TTC549 (cell line): ENCODE measurements at regions not wholly inside any gene's neighbourhood (a gene's known extent, or its start where the extent isn't known, plus 50 kb on each side); places are given as distances from the start of the nearest gene placed in this dataset.
"Not testable (repeated sequence)": the region's sequence is repeated elsewhere in the genome, so short reads cannot be mapped to it uniquely, and the experiment has no call there.

Experiments used
- FAIRE-seq: peaks from 2 replicates; lab custom pipeline; 2012; peaks lifted over from hg19 to GRCh38; lab: Jason Lieb, UNC

DNA sequence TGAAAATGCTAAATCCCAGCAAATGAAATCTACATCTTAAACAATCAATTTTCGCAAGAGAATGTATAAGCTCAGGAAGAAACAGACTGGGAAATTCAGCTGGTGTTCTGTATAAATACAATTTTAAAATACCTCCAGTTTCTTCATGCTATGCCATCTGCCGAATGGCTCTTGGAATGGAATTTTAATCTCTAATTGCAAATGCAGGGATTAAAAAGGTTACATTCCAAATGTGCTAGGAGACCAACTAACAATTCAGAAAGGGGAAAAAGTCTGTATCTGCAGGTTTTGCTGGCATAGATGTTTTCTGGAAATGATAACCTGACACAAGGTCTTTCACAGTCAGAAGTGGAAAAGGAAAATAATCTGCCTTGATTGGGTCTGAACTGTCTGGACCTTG is 379.7 kb downstream of the MAT2B start:
- no peak for FAIRE-seq

DNA sequence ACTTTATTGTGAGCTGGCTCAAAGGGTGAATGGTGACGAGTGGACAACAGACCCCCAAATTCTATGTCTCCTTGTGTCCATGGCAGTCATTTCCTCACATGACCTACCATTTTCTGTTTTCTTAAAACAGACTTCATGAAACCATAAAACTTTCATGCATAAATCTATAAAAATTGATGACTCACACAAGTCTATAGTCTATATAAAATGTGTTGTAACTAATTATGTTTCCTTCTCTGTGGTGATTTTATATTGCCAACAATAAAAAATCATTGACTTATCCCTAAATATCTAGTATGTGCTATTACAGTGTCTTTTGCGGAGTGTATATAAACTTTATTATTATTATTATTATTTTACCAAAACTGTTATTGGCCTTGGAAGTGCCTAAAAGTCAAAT is 382.4 kb downstream of the MAT2B start:
- FAIRE-seq: no peak

DNA sequence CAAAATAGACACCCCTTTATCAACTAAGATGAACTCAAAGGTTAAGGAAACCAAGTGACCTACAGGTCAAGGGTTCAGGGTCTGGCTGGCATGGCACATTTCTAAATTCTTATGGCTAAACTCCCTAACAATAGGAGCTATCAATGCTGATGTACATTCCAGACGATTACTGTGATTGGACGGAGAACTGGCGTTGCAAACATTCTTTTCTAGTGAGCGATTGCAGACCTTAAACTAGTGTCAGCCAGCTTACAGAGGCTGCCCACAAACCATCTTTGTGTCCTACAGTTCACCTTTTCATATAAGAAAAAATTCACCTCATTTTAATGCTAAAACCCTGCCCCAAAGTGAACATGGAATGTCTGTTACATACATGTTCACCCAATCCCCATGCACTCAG is 382.9 kb downstream of the MAT2B start:
- no peak for FAIRE-seq

DNA sequence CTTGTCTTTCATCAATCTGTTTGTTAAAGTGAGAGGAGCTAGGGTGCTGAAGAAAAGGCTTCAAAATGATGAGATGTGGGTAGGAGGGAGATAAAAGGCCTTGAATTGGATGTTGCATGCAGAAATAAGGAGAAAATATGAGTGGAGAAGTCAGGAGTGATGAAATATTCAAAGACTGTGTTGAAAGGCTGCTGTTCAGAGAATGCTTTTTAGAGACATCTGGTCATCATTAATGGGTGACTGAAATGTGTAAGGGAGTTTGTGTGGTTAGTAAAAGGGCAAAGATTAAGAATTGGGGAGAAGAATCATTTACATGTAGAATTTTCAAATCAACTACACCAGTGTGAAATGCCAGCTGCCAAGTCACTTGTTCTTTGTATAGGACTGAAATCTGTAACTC is 383.9 kb downstream of the MAT2B start:
- FAIRE-seq: no peak

DNA sequence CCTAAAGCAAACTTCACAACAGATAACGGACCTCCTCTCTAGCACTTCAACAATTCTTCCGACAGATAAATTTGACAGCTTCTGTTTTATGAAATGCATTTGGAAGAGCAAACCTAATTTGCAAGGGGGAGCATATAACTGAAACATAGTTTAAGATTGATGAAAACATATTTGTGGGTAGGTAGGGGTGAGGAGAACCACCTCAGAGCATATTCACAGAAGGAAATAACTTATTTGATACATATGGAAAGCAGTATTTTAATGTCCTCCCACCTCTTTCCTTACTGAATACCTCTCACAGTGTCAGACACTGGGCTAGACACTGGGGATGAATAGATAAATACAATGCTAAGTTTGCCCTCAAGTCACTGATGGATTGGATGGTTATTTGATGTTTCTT is 384.8 kb downstream of the MAT2B start:
- no peak for FAIRE-seq

DNA sequence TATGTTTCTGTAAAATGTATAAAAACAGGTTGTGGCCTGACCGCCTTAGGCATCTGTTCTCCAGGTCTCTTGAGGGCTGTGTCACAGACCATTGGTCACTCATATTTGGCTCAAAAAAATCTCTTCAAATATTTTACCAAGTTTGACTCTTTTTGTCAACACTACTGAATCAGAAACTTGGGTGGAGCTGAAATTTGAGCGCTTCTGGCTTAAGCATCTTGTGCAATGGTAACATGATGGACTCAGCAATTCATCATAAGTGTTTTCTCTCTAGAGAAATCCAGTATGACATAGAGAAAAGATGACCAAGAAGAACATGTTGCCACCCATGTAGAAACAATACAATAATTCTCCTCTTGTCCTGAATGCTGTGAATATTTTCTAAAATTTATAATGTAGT is 387.9 kb downstream of the MAT2B start:
- no peak for FAIRE-seq

DNA sequence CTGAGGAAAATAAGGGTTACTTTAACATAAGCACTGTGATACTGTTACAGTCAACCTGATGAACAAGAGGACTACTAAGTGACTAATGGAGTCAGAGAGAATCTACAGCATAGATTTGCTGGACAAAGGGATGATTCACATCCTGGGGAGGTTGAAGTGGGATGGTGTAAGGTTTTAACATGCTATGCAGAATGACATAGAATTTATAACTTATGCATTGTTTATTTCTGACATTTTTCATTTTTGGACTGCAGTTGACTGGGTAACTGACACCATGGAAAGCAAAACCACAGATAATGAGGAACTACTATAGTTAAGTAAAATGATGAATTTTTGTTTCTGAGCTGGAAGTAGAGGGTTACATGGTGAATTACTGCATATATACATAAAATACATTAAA is 389.2 kb downstream of the MAT2B start:
- no peak for FAIRE-seq

DNA sequence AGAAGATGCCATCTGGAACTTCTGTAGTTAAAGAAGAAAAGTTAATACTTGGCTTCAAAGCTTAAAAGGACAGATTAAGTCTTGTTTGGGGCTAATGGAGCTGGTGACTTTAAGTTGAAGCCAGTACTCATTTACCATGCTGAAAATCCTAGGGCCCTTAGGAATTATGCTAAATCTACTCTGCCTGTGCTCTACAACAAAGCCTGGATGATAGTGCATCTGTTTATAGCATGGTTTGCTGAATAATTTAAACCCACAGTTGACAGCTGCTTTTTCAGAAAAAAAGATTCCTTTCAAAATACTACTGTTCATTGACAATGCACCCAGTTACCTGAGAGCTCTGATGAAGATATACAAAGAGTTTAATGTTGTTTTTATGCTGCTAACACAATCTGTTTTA is 393.5 kb downstream of the MAT2B start:
- FAIRE-seq: no peak

DNA sequence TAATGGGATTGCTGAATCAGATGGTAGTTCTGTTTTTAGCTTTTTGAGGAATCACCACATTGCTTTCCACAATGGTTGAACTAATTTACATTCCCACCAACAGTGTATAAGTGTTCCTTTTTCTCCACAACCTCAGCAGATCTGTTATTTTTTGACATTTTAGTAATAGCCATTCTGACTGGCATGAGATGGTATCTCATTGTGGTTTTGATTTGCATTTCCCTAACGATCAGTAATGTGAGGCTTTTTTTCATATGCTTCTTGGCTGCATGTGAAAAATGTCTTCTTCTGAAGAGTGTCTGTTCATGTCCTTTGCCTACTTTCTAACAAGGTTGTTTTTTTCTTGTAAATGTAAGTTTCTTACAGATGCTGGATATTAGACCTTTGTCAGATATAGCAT is 402.4 kb downstream of the MAT2B start:
- not testable (repeated sequence) for FAIRE-seq

DNA sequence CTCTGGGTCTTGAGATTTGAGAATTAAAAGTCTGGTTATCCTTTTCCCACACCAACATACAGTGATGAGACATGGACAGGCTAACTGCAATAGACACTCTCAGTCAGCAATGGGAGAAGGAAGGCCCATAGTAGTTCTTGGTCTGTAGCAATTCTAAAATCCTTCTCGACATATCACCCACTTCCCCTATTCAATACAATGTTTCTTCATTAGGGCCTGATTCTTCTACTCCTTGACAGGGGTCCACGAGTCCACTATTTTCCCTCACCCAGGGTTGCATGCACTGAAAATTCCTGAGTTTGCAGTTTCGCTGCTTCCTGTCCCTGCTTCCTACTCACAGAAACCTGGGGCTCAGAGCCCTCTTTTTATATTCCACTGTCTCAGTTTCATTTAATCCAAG is 402.8 kb downstream of the MAT2B start:
- no peak for FAIRE-seq

DNA sequence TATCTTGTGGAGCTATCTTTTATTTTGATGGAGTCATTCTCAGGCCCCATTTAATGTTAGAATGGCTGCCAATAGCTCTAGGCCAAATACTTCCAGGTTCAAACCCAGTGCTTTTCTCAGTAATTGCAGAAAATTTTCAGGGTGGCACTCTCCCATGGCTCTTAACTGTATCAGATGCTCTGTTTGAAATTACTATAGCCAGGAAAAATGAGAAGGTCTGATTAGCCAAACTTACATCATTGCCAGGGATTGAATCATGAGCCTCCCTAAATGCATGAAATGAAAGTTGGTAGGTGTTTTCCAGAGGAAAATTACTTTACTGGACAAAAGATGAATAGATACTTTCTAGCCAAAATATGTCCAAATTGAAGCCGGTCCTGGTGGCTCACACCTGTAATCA is 404.8 kb downstream of the MAT2B start:
- no peak for FAIRE-seq

DNA sequence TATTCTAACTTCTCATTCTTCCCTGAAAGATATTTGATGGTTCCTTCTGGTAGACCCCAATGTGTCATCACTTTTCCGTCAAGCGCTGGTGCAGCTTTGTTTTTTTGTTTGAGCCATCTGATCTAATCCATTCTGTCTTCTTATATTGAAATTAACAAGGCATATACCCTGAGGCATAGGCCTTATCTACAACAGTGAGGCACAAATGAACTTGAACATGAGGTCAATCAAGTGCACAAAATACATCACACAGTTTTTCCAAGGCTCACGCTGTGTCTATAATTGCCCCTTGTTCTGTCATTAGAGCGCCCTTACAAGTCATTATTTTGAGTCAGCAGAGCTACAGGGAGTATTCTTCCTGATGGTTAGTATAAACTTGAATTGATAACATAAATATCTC is 406.6 kb downstream of the MAT2B start:
- FAIRE-seq: no peak

DNA sequence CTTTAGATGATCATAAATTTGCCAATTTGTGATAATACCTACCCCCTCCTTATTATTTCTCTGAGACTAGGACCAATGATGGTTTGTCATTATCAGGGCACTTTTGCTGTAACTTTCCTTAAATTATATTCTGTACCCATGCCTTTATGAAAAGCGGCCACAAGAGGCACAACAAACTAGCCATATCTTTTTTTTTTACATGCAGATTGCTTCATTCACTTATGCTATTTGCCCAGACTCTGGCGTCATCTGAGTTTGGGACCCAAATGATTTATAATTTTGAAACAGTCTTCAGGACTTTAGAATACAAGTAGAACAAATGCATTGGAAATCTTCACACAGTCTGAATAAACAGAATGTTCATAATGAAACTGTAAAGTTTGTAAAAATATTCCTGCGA is 408.1 kb downstream of the MAT2B start:
- FAIRE-seq: no peak

DNA sequence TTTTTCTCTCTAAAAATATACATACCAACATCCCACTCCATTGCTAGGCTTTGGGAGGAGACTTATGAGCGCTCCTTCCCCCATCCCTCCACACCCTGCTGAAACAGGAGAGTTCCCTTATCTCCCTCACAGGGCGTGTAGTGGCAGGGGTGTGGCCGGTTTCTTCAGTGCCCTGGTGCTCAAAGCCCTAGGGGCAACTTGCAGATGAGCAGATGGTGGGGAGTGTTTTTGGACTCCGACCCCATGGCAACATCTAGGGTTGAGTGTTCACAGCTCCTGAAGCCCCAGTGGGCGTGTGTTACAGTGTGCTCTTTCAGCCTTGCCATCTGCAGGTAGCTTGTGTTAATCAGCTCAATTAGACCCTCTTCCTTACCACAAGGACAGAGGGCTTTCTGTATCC is 409.5 kb downstream of the MAT2B start:
- FAIRE-seq: no peak

DNA sequence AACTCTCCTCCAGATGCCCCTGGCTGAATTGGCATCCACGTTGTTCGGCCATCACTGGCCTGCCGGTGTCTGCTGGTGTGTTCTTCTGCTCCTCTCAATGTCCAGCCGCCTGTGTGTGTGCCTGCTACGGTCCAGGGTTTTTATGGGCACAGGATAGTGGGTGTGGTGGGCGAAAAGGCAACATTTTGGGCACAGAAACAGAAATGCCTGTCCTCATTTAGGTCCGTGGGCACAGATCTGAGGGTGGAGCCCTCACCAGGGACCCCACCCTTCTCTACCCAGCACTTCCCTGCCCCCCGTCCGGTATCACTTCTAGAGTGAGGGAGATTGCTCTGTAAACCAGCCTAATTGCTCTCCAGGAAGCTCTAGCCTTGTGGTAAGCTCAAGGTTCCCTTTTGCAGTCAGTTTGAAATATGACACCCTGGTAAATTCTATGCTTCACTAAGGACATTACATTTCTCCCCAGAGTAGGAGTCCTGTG is 410.1 kb downstream of the MAT2B start:
- no peak for FAIRE-seq

DNA sequence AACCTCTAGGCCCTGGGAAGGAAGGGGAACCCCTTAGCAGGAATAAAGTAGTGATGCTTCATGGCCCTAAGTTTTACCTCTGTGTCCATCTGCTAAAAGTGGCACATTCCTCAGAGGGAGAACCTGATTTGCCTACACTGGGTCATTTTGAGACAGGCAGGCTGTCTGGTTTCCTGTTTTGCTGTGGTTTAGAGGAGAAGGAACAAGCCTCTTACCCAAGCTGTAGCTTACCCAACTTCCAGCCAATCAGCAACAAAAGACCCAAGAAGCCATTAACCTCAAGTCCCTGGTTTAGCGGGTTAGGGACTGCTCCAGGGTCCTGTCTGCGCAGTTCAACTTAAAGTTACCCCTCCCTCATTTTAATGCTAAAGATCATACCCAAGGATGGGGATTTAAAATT is 411.0 kb downstream of the MAT2B start:
- FAIRE-seq: no peak

DNA sequence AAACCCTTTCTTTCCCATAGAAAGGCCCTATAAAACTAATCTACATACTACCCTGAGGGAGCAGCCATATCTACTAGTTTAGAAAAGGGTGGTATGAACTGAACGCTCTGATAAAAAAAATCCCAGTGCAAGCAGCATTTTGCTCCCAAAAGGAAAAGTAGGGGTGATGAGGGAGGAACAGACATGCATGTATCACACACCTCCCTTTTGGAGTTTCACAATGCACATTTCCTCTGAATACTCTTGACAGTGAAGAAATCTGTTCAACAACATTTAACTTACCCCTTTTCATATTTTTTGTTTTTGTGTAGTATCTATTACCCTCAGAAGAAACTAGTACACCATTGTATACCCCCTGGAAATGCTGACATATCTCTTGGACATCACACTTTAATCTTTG is 411.4 kb downstream of the MAT2B start:
- no peak for FAIRE-seq

DNA sequence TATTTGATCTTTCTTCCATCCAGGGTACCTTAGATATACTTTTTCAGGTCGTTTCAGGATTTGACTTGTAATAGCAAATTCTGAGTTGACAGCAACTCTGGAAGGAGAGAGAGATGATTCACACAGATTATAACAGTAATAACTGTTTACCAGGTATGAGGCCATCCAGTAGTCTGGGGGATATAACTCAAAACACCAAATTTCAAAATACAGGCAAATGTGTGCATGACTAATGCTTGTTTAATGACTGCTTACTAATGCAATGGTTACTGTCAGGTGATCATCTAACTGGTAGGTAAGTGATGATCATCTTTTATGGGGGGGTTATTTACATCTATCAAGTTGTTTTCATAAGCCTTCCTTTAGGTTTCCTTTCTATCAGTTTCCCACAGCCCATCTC is 412.3 kb downstream of the MAT2B start:
- FAIRE-seq: no peak

DNA sequence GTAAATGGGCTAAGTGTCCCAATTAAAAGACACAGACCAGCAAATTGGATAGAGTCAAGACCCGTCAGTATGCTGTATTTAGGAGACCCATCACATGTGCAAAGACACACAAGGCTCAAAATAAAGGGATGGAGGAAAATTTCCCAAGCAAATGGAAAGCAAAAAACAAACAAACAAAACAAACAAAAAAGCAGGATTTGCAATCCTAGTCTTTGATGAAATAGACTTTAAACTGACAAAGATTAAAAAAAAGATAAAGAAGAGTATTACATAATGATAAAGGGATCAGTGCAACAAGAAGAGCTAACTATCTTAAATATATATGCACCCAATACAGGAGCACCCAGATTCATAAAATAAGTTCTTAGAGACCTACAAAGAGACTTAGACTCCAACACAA is 429.6 kb downstream of the MAT2B start:
- FAIRE-seq: not testable (repeated sequence)

DNA sequence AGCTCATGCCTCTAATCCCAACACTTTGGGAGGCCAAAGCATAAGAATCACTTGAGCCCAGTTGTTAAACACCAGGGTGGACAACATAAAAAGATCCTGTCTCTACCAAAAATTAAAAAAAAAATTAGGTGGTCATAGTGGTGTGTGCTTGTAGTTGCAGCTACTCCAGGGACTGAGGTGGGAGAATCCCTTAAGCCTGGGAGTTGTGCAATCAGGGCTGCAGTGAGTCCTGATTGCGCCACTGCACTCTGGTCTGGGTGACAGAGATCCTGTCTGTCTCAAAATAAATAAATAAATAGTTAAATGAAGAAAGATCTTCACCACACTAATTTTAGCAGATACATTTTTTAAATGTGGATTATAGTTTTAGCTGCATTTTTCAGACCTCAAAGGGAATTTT is 433.2 kb downstream of the MAT2B start:
- FAIRE-seq: no peak

DNA sequence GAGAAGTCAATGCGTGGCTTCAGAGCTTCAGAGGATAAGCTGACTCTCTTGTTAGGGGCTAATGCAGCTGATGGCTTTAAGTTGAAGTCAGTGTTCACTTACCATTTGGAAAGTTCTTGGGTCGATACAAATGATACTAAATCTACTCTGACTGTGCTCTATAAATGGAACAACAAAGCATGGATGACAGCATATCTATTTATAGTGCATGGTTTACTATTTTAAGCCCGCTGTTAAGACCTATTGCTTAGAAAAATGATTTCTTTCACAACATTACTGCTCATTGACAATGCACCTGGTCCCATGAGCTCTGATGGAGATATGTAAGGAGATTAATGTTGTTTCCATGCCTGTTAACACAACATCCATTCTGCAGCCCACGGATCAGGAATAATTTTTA is 435.7 kb downstream of the MAT2B start:
- no peak for FAIRE-seq

DNA sequence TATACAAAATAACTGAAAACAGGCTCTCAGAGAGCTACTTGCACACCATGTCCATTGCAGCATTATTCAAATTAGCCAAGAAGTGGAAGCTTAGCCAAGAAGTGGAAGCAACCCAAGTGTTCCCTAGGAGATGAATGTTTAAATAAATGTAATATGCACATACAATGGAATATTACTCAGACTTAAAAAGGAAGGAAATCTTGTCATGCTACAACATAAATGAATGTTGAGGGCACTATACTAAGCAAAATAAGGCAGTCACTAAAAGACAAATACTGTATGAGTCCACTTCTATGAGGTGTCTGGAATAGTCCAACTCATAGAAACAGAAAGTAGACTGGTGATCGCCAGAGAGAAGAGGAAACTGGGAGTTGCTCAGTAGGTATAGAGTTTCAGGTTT is 438.1 kb downstream of the MAT2B start:
- no peak for FAIRE-seq

DNA sequence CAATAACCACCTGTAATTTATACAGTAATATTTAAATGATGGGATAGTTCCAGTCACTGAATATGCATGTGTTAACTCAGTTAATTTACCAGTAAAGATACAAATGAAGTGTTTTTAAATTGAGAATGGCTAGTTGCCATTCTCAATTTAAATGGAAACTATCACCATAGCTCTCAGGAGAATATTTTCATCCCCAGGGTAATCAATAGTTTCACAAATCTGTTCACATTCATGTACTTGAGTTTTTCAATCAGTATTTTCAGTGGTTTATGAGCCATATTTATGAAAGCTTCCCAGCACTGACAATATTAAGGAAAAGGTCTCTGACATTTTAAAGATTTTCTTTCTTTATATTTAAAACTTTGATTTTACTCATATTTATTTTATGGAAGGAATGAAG is 439.3 kb downstream of the MAT2B start:
- no peak for FAIRE-seq

DNA sequence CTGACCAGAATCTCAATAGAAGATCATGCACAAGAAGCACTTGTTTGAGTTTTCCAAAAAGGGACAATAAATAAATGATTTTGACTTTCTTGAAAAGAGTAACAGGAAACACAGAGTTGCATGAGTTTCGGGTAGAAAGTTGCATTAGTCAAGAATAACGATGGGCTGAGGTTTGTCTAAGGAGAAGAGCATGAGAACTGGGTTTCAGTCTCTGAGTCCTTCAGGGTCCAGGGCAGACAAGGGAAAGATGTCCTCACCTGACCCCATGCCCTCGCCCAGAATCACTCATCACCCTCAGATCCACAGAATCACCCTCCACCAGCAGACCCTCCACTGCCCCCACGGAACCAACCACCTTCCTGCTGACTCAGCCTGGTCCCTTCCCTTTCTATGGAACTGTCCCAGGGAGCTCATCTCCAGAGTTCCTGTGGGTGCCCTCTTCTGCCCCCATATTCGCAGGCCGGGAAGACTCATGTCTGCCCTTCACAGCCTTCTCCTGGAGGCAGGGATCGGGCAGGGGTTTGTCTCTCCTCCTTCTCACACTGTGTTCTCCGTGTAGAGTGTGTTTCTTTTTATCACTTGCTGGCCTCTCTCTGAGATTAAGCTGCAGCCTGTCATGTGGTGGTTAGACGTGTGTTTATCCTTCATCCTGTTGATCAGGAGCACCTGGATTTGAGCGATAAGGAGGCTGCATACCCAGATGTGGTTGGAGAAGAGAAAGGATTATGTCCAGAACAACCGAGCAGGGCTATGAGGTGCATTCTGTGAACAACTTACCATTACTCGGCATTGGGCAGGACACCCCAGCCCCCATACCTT is 442.6 kb downstream of the MAT2B start:
- no peak for FAIRE-seq

DNA sequence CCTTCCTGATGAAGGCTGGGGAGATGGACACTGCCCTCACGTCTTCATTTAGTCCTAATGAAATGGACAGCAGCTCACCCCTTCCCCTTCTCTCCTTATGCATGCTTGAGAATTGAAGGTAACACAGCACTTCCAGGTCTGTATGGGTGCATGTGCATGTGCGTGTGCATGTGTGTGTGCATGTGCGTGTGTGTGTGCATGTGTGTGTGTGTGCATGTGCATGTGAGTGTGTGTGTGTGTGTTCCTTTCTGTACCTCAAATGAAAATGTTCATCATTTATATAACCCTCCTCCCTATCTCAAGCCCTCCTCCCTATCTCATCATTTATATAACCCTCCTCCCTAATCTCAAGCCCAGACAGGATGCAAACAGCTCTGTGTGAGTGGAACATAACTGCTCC is 444.8 kb downstream of the MAT2B start:
- no peak for FAIRE-seq
